ENCODE measurements at regions not wholly inside any gene's neighbourhood (a gene's known extent, or its start where the extent isn't known, plus 50 kb on each side); places are given as distances from the start of the nearest gene placed in this dataset.
"Not testable (repeated sequence)": the region's sequence is repeated elsewhere in the genome, so short reads cannot be mapped to it uniquely, and the experiment has no call there.

DNA sequence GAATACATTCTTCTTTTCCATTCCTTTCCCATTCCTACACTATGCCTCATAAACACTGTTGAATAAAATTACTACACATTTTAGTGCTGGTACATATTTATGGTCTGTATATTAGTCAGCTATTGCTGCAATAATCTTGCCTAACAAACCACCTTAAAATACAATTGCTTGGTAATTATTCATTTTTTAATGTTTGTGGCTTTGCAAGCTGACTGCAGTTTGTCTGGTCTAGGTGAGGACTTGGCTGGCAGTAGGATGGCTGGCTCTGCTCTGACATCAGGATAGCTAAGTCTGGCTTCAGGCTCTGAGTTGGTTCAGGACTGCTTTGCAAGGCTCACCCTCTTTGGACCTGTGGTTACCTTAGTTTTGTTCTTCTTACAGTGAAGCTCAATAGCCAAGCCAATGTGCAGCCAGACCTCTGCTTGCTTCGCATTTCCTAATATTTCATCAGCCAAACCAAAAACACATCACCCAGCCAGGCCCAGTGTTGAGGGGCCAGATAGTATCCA lies 913.4 kb upstream of the RAG2 start:
- no peak for DNase-seq (ENCODE audit: low spot score)

DNA sequence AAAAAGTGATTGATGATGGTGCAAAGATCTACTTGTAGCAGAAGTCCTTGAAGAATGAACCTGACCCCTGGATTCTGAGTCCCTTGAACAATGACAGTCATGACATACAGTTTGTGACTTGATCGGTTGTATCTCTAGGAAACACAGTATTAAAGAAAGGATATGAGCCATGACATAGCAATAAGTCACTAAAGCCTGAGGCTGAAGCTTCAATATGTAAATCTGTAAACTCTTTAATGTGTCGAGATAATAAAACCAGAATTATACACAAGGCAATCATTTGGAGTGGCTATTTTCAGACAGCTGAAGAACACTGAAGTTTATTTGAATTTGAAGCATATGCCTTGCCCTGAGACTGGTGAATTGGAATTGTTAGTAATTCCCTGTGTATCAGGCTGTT lies 911.5 kb upstream of the RAG2 start:
- no peak for DNase-seq (ENCODE audit: low spot score)

DNA sequence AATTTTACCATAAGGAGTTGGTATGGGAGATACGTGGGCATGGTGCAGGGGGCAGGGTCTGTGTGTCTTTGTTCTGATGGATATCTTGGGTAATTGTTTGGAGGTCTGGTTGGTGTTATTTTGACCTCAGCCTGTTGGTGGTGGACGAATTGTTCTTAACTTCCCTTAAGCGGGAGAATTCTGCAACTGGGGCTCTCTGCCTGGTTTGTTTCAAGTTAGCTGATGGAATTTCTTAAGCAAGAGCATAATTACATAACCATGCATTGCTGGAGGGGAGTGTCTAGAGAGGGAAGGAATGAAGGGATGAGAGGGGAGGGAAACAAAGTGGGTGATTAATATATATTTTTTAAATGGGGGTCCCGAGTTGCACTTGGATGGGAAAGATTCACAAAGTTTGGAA lies 908.5 kb upstream of the RAG2 start:
- DNase-seq (ENCODE audit: low spot score), result no peak

DNA sequence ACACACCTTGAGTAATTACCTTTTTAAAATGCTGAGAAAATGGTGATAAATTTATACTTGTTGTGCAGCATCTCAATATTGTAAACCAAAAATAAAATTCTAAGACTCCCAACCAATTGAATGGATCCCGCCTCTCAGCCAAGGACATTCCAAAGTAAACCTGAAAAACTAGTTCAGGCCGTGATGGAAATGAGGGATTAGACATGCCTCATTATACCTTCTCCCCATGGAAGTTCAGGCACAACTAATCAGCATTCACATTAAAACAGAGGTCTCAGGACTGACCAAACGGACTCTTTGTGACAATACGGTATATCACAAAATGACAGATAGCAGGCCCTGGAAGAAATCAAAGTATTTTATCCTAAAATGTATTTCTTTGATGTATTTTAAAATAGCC lies 907.4 kb upstream of the RAG2 start:
- no peak for DNase-seq (ENCODE audit: low spot score)

DNA sequence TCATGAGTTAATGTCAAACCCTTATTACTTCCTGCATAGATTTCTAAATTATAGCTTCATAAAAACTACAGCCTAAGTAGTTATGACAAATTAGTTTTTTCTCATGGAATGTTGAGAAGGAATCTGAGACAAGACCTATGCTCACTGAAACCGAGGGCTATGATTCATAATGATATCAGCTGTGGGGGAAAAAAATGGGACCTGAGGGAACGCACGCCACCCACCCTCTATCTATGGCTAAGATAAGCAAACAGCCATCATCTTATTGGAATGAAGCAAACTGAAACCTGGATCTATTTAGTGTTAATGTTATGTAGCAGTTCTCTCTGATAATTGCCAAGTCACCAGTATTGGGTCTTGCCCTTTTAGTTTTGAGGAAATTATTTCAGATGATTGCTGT lies 906.9 kb upstream of the RAG2 start:
- DNase-seq (ENCODE audit: low spot score), result no peak

DNA sequence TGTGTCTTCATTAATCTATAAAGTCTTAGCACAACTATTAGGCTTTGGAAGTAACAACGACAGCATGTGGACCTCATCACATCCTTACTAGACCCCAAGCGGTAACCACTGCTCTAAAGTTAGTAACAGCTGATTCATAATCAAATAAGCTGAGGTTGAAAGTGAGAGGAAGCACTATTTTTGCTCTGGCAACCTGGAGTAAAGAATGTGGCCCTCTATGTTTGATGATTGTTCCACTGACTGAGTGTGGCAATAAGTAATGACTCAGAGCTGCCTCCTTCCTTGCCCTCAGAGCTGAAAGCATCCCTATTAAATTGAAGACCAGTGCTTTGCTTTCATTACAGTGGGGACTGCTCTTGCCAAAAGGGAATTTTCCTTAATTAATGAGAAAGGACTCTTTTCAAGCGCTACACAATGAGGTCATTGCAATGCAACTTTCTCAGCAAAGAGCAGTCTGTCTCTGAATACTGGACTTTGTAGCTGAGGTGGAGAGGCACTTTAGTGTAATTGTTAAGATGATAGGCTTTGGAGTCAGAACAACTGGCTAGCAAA lies 906.1 kb upstream of the RAG2 start:
- no peak for DNase-seq (ENCODE audit: low spot score)

DNA sequence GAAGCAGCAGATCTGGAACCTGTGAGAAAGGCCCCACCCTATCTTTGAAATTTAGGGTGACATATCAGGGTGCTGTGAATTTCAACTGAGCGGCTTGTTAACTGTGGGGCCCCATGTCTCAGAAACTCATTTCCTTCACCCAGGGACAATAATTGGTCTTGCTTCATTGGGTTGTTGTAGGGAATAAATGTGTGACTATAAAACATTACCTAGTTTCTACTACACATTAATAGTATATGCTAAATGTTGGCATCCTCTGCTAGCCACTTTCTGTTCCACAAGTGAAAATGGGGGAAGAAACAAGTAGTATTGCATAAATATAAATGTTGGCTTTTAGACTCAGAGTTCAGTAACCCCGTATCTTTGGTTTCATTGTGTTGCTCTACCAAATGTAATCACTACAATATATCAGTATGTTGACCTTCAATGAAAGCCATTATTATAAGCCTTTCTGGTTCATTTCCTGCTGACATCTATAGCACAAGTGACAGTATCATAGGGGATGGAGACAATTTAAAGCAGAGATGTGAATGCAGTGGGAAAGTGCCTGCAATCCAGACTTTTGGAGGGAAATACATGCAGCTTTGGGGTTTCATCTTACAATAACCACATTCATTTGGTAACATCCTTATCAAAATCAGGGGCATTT lies 905.5 kb upstream of the RAG2 start:
- DNase-seq (ENCODE audit: low spot score), result no peak

DNA sequence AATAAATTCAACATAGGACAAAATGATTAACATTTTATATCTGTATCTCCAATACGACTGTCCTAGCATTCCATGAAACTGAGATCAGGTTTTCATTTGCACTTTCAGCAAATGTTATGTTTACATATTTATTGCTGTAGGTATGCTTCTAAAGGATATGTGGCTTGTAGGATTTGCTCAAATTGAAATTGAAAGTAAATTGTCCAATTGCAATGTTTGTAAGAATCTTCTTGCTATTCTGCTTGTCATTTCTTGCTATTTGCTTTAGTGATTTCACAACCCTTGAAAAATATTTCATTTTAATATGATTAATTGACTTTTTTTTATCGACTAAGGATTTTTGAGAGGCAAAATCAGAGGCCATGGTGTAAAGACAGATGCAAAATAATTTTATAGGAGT lies 904.2 kb upstream of the RAG2 start:
- DNase-seq (ENCODE audit: low spot score), result no peak

DNA sequence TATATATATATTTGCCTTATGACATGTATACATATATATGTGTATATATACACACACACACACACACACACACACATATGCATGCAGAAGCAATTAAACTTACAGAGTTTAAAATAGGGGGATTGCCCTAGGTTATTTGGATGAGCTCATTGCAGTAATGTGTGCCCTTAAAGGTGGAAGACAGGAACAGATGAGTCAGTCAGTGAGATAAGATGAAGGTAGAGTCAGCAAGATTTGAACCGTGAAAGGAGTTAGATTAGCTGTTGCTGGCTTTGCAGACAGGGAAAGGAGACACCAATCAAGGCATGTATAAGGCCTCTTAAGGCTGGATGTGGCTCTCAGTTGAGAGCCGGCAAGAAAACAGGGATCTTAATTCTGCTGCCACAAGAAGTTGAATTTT lies 902.4 kb upstream of the RAG2 start:
- DNase-seq (ENCODE audit: low spot score), result no peak

DNA sequence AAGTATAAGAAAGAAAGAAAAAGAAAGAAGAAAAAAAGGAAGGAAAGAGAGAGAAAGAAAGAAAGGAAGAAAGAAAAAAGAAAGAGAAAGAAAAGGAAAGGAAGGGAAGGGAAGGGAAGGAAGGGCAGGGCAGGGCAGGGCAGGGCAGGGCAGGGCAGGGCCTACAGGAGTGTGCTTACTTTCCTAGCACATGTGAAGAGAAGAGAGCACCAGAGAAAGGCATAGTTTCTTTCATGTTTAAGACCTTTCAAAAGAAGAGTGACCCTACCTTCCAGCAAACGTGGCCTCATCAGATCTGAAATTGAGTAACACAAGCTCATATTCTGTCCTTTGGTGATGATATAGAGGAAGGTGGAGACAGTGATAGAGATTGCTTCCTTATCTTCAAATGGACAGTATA lies 899.3 kb upstream of the RAG2 start:
- DNase-seq (ENCODE audit: low spot score), result no peak

DNA sequence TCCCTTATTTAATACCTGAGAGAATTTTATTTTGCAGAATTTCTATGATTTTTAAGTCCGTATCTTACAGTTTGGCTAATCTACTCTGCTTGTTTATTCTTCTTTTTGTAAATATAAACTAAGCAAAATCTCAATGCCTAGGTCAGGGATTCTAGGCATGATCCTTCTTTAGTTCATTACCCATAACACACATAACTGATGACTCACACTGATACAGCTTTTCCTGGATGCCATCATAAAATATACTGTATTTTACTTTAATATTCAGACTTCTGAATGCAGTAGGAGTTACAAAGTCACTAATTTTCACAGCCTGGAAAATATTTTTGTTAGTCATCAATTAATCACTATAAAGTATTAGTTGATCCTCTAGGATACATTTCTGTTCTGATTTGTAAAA lies 898.2 kb upstream of the RAG2 start:
- DNase-seq (ENCODE audit: low spot score), result no peak

DNA sequence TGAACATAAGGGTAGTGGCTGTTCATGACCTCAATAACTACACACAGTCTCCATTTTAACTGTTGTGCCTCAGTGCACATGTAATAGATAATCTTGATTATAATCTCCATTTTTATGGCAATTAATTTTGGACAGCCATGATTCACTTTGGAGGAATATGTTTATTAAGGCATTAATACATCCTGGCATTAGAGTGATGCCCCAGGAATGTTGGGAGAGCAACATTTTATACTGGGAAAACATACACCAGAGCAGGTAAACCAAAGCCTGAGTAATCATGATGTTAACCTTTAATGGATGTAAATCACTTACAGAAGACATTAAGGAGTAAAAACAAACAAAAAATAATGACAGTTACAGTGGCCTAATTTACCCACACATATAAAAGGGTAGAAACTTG lies 886.3 kb upstream of the RAG2 start:
- no peak for DNase-seq (ENCODE audit: low spot score)

DNA sequence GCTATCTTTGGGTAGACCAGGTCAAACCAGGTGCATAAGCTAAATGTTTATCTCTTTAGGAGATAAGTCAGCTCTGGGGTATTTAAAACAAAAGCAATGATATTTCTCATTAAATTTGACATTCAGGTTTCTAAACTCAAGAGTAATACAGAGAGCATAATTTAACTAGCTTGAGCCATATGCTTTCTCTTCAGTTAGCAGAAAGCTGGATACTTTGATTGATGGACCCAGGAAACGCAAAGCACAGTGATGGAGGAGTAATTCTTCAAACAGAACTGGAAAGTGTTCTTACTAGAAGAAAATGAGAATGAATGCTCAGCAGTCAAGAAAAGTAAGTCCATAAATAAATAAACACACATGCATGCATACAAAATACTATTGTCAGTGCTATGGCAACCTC lies 885.7 kb upstream of the RAG2 start:
- DNase-seq (ENCODE audit: low spot score), result no peak

DNA sequence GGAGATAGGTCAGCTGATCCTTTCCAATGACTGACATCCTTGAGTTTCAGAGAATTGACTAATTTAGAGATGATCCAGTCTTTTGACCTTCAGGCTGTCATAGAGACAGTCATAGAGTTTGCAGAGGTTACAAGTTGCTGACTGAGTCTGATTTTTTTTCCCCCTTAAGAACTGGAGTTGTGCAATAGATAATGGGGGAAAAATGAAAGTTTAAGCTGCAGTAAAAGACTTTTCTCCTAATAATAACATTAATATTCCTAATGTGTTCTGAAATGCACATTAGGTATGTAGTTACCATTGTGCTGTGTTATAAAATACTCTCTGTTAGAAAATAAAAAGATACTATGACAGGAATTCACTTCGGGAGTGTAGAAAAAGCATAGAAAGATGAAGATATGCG lies 876.9 kb upstream of the RAG2 start:
- DNase-seq (ENCODE audit: low spot score), result no peak

DNA sequence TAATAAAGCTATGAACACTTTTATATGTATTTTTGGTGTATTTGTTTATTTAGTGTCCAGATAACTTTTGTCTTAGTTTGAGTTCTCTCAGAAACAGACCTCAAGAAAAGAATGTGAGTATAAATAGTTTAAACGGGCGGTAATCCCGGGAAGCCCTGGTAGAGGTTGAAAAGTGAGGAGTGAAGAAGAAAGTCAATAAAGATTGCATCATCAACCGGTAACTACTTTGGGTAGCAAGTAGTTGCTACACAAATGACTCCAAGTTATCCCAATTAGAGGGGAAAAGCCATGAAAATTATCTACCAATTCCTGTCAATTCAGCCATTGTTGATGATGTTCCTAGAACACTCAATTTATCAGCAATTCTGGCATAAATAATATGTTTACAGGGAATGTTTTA lies 870.3 kb upstream of the RAG2 start:
- DNase-seq (ENCODE audit: low spot score), result no peak

DNA sequence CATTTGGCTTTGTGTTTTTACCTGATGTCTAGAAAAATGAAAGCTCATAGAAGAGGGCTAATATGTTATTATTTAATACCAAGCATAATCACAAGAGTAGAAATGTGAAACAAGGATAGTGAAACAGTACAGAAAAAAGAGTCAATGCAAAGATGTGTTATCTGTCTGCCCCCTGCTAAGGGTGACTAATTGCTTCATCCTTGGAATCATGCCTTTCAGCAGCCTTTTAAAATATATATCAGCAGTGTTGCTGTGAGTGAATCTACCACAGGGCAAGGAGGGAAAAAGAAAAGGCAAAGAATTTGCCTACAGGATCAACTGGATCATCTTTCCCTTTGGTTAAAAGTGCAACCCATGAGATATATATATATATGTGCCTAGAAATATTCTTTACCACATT lies 867.2 kb upstream of the RAG2 start:
- DNase-seq (ENCODE audit: low spot score), result no peak

DNA sequence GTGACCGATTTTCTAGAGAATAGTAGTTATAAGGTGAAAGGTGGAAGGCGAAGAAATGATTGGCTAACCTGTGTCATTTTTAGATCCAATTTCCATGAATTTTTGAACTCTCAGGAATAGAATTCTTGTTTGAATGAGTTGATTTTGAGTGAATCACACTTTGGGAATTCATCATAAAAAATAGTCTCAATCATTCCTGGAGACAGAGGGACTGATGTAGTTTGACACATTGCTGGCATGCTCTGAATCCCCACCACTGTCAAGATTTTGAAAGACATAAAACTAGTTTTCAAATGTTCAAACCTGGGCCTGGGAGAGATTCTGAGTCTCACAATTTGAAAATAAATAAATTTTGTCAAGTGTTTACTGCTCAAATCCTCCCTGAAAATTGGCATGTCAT lies 861.4 kb upstream of the RAG2 start:
- no peak for DNase-seq (ENCODE audit: low spot score)

DNA sequence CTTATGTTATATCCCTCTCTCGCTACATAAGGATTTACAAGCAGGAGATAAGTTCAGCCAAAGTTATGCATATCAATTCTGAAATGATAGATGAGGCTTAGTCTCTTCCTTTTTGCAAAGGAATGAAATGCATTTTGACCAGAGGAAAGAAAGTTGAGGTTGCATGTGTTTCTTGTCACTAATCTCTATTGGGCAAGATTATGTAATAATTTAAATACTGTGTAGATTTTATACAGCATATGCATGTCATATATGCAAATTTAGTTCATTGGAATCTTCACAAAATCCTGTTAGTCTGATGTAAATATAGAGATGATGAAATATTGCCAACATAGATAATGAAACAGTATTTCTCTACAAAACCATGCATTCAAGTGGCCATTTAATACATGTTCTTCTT lies 858.7 kb upstream of the RAG2 start:
- DNase-seq (ENCODE audit: low spot score), result no peak

DNA sequence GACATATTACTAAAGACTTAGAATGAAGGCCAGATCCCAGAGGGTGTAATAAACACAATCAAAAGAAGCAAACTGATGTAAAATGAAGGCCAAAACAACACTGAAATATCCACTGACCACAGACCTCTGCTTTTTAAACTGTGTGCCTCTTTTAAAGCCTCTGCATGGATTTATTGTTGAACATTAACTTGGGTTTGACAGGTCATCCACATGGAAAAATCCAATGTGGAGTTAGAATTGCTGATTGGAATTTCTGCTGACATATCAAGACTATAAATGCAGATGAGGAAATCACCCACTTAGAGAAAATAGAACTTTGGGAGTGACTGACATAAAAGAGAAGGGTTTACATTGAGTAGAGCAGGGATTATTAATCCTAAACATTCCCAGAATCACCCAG lies 853.9 kb upstream of the RAG2 start:
- DNase-seq (ENCODE audit: low spot score), result no peak

DNA sequence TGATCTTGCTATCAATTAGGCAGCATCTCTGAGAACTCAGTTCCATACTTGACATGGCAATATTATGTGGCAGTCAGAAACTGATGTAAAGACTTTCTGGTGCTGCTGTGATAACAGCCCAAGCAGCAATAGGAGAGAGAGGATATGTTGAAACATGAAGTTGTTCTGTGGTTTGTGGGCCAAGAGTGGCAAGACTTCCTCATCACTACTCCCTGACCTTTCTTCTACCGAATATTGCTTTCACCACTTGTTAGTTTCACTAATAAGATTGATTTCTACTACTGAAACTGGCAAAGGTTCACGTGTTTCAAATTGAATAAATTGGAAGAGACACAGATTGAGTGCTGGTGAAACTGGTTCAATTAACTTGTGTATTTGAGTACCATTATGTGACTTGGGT lies 852.6 kb upstream of the RAG2 start:
- no peak for DNase-seq (ENCODE audit: low spot score)

DNA sequence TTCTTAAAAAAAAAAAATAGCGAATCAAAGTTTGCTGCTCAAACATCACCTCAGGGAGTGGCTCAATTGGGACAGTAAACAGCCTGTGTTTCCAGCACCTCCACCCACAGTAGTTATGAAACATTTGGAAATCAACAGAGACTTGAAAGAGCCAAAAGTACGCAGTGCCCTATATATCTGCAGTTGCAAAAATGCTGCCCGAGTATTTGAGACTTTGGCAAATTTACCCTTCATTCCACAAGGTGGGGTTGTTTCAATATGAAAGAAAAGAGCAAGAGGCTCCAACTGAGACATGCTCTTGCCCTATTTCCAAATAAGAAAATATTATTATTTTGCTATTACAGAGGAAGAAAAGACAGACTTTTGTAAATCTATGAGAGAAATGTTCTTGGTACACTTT lies 851.1 kb upstream of the RAG2 start:
- no peak for DNase-seq (ENCODE audit: low spot score)

DNA sequence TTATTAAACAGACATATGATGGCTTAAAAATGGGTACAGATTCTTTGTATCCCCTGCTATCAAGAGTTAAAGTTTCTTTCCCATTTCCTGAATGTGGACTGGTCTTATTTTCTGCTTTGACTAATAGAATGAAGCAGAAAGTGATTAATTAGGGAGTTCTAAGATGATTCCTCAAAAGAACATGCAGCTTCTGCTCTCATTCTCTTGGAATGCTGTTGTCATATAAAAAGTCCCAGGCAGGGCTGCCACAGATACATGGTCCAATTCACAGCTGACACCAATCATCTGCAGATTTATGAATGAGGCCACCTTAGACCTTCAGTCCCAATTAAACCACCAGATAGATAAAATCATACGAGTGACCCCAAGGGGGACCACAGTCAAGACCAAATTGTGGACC lies 844.5 kb upstream of the RAG2 start:
- DNase-seq (ENCODE audit: low spot score), result no peak

DNA sequence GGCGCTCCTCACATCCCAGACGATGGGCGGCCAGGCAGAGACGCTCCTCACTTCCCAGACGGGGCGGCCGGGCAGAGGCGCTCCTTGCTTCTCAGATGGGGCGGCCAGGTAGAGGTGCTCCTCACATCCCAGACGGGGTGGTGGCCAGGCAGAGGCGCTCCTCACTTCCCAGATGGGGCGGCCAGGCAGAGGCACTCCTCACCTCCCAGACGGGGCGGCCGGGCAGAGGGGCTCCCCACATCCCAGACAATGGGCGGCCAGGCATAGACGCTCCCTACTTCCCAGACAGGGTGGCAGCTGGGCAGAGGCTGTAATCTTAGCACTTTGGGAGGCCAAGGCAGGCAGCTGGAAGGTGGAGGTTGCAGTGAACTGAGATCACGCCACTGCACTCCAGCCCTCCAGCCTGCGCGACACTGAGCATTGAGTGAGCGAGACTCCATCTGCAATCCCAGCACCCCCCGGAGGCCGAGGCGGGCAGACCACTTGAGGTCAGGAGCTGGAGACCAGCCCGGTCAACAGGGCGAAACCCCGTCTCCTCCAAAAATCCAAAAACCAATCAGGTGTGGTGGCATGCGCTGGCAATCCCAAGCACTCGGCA lies 833.7 kb upstream of the RAG2 start:
- not testable (repeated sequence) for DNase-seq (ENCODE audit: low spot score)

Data from ecto neural progenitor cell (in vitro differentiated cells).